ENCODE measurements at regions not wholly inside any gene's neighbourhood (a gene's known extent, or its start where the extent isn't known, plus 50 kb on each side); places are given as distances from the start of the nearest gene placed in this dataset.
"Not testable (repeated sequence)": the region's sequence is repeated elsewhere in the genome, so short reads cannot be mapped to it uniquely, and the experiment has no call there.

DNA sequence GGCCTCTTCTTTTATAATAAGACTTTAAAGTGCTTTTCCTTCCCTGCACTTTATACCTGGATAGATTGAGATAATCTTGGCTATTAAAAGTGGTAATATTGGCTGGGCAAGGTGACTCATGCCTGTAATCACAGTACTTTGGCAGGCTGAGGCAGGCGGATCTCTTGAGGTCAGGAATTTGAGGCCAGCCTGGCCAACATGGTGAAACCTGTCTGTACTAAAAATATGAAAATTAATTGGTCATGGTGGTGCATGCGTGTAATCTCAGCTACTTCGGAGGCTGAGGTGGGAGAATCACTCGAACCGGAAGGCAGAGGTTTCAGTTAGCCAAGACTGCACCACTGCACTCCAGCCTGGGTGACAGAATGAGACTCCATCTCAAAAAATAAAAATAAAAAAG, 197.1 kb upstream of the RGS17 start:
- no peak for DNase-seq (ENCODE audit: low read depth in 1 of 2, low spot score in 1 of 2)
- H3K4me3 ChIP-seq: no peak overlapping the region
- no peaks in the 10 kb centered on the region for H3K9me3 ChIP-seq (ENCODE audit: low read depth)
- no peaks in the 10 kb centered on the region for H3K36me3 ChIP-seq
- H3K4me1 ChIP-seq (ENCODE audit: low read depth): no peaks in the 10 kb centered on the region
- TF ChIP-seq, protein P1, sequence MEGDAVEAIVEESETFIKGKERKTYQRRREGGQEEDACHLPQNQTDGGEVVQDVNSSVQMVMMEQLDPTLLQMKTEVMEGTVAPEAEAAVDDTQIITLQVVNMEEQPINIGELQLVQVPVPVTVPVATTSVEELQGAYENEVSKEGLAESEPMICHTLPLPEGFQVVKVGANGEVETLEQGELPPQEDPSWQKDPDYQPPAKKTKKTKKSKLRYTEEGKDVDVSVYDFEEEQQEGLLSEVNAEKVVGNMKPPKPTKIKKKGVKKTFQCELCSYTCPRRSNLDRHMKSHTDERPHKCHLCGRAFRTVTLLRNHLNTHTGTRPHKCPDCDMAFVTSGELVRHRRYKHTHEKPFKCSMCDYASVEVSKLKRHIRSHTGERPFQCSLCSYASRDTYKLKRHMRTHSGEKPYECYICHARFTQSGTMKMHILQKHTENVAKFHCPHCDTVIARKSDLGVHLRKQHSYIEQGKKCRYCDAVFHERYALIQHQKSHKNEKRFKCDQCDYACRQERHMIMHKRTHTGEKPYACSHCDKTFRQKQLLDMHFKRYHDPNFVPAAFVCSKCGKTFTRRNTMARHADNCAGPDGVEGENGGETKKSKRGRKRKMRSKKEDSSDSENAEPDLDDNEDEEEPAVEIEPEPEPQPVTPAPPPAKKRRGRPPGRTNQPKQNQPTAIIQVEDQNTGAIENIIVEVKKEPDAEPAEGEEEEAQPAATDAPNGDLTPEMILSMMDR (IDR thresholded peaks at IDR 0.05; ENCODE audit: low read depth, low read length): no peak
- H3K27me3 ChIP-seq: no peaks in the 10 kb centered on the region
- no peak overlapping the region for H3K27ac ChIP-seq

DNA sequence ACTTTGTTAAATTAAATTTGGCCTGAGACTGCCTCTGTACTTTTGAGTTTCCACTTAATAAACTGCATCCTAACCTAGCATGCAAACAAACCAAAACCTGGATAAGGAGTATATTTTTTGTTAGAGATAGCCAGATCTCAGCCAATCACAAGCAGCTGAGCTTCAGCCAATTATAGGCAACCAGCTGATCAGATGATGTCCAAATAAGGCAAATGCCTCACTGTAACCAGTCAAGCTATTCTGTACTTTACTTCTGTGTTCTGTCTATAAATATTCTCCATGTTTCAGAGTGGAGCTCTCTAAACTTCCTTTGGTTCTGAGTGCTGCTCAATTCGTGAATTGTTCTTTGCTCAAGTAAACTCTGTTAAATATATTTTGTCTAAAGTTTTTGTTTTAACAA, 194.6 kb upstream of the RGS17 start:
- no peaks in the 10 kb centered on the region for H3K36me3 ChIP-seq
- no peaks in the 10 kb centered on the region for H3K27me3 ChIP-seq
- no peaks in the 10 kb centered on the region for H3K4me1 ChIP-seq (ENCODE audit: low read depth)
- no peak overlapping the region for H3K4me3 ChIP-seq
- no peaks in the 10 kb centered on the region for H3K9me3 ChIP-seq (ENCODE audit: low read depth)
- no peak overlapping the region for H3K27ac ChIP-seq
- TF ChIP-seq, protein P1 (IDR thresholded peaks at IDR 0.05; ENCODE audit: low read depth, low read length): no peak
- DNase-seq (ENCODE audit: low read depth in 1 of 2, low spot score in 1 of 2): no peak

DNA sequence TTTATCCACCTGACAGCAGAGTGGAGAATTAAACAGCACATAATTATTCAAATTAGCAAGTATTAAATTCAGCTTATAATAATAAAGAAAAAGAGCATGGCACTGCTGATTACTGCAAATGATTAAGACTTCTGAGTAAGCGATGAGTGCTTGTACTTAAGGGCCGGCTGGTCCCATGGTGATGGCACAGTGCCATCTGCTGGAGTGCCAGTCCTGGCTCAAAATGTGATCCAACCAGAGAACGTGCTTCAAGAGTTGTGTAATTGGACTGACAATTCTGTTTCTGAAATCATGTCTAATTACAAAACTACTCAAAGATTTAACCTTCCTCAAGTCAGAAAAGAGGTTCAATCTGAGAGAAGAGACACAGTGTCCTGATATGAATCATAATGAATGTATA, 181.6 kb upstream of the RGS17 start:
- Histone ChIP-seq H3K4me3 (no peak overlapping the region), H3K36me3 (no peaks in the 10 kb centered on the region), H3K9me3 (ENCODE audit: low read depth) (no peaks in the 10 kb centered on the region), H3K4me1 (ENCODE audit: low read depth) (no peaks in the 10 kb centered on the region), H3K27me3 (no peaks in the 10 kb centered on the region), H3K27ac (no peak overlapping the region)
- TF ChIP-seq, protein P1 (IDR thresholded peaks at IDR 0.05; ENCODE audit: low read depth, low read length): peak; percentile 34
- peak; percentile 53 to 68 for DNase-seq (ENCODE audit: low read depth in 1 of 2, low spot score in 1 of 2)

DNA sequence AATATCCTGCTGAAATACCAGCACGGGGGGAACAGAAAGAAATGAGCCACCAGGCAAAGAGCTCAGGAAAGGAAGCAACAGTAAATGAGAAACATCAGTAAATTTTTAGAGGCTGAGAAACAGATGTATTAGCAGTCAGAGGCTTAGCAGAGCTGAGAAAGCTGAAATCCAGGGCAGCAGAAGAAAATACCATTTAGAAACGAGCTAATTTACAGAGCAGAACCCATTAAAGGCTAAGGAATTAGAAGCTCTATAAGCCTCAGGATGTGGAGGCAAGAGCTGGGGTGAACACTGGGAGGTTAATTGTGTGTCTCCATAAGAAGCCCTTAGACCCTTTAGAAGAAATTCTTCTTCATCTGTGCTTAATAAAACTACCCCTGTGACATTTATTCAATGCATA, 178.6 kb upstream of the RGS17 start:
- Histone ChIP-seq H3K27me3 (no peaks in the 10 kb centered on the region), H3K27ac (no peak overlapping the region), H3K9me3 (ENCODE audit: low read depth) (no peaks in the 10 kb centered on the region), H3K4me3 (no peak overlapping the region), H3K36me3 (no peaks in the 10 kb centered on the region), H3K4me1 (ENCODE audit: low read depth) (no peaks in the 10 kb centered on the region)
- TF ChIP-seq, protein P1 (IDR thresholded peaks at IDR 0.05; ENCODE audit: low read depth, low read length): no peak
- DNase-seq (ENCODE audit: low read depth in 1 of 2, low spot score in 1 of 2): no peak

DNA sequence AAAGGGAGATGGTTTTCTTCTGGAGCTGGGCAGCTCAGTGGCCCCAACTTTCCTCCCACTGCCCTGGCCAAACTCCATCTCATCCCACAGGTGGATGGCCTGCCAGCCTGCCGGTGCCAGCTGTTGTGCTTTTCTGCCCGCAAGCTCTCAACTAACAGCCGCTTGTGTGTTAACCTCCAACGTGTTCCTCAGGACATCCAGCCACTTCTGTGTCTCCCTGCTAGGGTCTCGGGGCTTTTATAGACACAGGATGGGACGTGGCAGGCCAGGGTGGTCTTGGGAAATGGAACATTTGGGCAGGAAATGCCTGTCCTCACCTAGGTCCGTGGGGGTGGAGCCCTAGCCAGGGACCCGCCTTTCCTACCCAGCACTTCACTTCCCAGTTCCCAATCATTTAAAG, 171.1 kb upstream of the RGS17 start:
- Histone ChIP-seq H3K27me3 (no peaks in the 10 kb centered on the region), H3K4me1 (ENCODE audit: low read depth) (no peaks in the 10 kb centered on the region), H3K4me3 (no peak overlapping the region), H3K27ac (no peak overlapping the region), H3K9me3 (ENCODE audit: low read depth) (no peaks in the 10 kb centered on the region), H3K36me3 (no peaks in the 10 kb centered on the region)
- DNase-seq (ENCODE audit: low read depth in 1 of 2, low spot score in 1 of 2): no peak
- TF ChIP-seq, protein P1 (IDR thresholded peaks at IDR 0.05; ENCODE audit: low read depth, low read length): no peak

DNA sequence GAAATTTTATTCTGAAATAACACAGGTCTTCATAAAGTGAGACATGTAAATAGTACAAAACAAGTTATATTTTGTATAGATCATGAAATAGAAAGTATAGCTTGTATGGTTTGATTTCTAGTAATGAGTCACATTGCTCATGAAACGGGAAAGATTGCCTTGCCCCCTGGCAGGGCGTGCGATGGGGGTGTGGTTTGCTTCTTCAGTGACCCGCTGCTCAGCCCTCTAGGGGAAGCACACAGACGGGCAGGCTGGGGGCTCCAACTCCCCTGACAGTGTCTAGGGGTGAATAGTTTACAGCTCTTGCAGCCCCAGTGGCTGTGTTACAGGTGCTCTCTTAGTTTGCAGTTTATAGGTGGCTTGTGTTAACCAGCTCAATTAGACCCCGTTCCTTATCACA, 170.5 kb upstream of the RGS17 start:
- no peaks in the 10 kb centered on the region for H3K4me1 ChIP-seq (ENCODE audit: low read depth)
- TF ChIP-seq, protein P1 (IDR thresholded peaks at IDR 0.05; ENCODE audit: low read depth, low read length): no peak
- DNase-seq (ENCODE audit: low read depth in 1 of 2, low spot score in 1 of 2): no peak
- H3K9me3 ChIP-seq (ENCODE audit: low read depth): no peaks in the 10 kb centered on the region
- no peak overlapping the region for H3K4me3 ChIP-seq
- H3K27me3 ChIP-seq: no peaks in the 10 kb centered on the region
- no peaks in the 10 kb centered on the region for H3K36me3 ChIP-seq
- no peak overlapping the region for H3K27ac ChIP-seq

DNA sequence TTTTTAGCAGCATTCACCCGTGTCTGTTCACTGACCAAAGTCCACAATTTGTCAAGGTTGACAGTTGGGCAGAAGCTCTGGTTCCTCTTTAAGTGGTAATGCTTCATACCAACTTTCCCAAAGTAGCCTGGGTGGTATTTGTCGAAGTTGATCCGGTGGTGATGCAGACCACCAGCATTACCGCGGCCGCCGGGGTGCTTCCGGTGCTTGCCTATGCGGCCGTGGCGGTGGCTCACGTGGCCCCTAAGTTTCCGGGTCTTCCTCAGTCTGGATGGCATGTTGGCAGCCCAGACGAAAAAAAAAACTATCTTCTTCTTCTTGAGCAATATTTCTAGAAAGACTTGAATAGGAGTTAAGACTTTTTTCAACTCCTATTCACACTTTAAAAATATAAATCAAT, 151.4 kb upstream of the RGS17 start:
- H3K27ac ChIP-seq; DNase-seq (ENCODE audit: low read depth in 1 of 2, low spot score in 1 of 2): not testable (repeated sequence)

More for the DNA sequence above, 151.4 kb upstream of the RGS17 start:
- not testable (repeated sequence) for H3K9me3 ChIP-seq (ENCODE audit: low read depth); H3K36me3 ChIP-seq; H3K27me3 ChIP-seq; H3K4me3 ChIP-seq; H3K4me1 ChIP-seq (ENCODE audit: low read depth)
